IPS-18c (cell line): ENCODE measurements at regions not wholly inside any gene's neighbourhood (a gene's known extent, or its start where the extent isn't known, plus 50 kb on each side); places are given as distances from the start of the nearest gene placed in this dataset.

Experiments
- H3K4me3 ChIP-seq: 2 replicates; pipeline ENCODE4 v1.7.0; 2013; ENCODE audit warnings: low read depth, mild to moderate bottlenecking, low read length, moderate library complexity; ENCODE audit not compliant: insufficient read depth
- H3K9me3 ChIP-seq: one replicate; pipeline ENCODE4 v1.6.1; 2013; ENCODE audit warnings: mild to moderate bottlenecking, low read length, moderate library complexity; ENCODE audit not compliant: control insufficient read depth, insufficient read depth

DNA sequence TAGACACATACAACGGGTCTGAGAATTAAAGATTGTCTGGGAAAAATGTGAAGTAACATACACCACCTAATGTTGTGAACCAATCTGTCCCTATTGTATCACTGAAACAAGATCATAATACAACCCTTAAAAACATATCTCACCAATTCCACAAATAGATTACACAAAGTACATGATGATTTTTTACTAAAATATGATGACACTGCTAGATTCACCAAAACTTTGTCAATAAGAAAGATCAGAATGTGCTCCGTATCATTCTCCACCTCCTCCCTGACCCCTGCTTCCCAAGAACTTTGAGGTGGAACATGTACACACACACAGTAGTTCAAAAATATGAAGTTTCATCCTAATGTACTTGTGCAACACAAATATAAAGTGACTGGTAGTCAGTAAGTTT lies 862.0 kb downstream of the PCDH18 start:
- H3K9me3 ChIP-seq: no peaks in the 10 kb centered on the region
- no peak overlapping the region for H3K4me3 ChIP-seq

GRCh38 chr4:136664988-136665387 lies 867.3 kb downstream of the PCDH18 start:
- H3K9me3 ChIP-seq: no peaks in the 10 kb centered on the region
- H3K4me3 ChIP-seq: no peak overlapping the region

- Histone ChIP-seq H3K9me3 (no peaks in the 10 kb centered on the region), H3K4me3 (no peak overlapping the region)
Observed at GRCh38 chr4:136662539-136662938, 869.8 kb downstream of the PCDH18 start.

- H3K4me3 ChIP-seq: no peak overlapping the region
- no peaks in the 10 kb centered on the region for H3K9me3 ChIP-seq
Observed at GRCh38 chr4:136653640-136654406, 878.5 kb downstream of the PCDH18 start.

DNA sequence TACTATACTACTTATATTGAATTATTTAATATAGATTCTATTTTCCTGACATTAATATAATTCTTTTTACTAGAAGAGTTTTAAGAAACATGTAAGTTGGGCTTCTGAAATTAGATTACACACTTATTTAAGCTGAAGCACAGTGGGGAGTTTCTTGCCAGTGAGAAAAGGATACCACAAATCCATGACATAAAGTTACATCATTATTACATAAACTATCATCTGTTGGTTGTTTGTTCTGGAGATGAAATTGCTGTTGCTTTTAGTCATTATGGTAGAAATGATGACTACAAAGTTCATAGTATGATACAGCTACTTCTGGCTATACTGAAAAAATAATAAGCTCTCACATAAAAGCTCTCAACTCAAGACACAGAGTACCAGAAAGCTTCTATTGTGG lies 880.4 kb downstream of the PCDH18 start:
- Histone ChIP-seq H3K4me3 (no peak overlapping the region), H3K9me3 (no peaks in the 10 kb centered on the region)

GRCh38 chr4:136651278-136651667 lies 881.0 kb downstream of the PCDH18 start:
- Histone ChIP-seq H3K9me3 (no peaks in the 10 kb centered on the region), H3K4me3 (no peak overlapping the region)

- H3K9me3 ChIP-seq: no peaks in the 10 kb centered on the region
- no peak overlapping the region for H3K4me3 ChIP-seq
Observed at GRCh38 chr4:136650541-136651277, 881.6 kb downstream of the PCDH18 start.

DNA sequence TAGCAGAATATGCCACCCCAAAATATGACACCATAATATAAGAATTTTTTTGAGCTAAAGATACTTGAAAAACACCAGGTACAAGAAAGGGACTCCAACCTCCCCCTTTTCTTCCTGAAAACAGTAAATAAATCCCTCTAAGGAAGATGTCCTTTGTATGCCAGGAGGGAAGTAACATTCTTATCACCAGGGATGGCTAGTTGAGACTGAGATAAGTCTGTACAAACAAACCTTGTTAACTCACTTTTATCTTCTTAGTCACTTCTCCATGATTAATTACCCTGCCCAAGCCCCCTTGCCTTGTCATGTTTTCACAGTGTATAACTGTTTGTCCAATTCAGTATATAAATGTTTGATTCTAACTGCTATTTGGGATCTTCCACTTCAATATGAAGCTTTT lies 888.0 kb downstream of the PCDH18 start:
- no peak overlapping the region for H3K4me3 ChIP-seq

DNA sequence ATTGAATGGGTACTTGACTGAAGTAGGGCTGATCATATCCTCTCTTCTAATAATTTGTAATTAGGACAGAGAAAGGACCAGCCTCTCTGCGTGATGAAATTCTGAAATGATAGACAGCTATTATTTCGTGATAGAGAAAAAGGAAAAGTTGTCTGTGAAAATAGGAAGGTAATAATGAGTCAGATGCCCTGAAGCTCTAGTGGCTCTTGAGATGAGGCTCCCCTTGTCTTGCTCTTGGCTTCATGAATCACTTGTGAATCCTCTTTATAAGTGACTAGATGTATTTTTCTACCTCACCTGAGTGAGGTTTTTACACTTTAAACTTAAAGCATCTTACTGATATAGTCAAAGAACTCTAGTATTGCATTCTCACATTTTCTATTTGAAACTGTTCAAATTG lies 888.9 kb downstream of the PCDH18 start:
- Histone ChIP-seq H3K4me3 (no peak overlapping the region), H3K9me3 (no peaks in the 10 kb centered on the region)

More for the DNA sequence above, 888.0 kb downstream of the PCDH18 start:
- H3K9me3 ChIP-seq: no peaks in the 10 kb centered on the region

DNA sequence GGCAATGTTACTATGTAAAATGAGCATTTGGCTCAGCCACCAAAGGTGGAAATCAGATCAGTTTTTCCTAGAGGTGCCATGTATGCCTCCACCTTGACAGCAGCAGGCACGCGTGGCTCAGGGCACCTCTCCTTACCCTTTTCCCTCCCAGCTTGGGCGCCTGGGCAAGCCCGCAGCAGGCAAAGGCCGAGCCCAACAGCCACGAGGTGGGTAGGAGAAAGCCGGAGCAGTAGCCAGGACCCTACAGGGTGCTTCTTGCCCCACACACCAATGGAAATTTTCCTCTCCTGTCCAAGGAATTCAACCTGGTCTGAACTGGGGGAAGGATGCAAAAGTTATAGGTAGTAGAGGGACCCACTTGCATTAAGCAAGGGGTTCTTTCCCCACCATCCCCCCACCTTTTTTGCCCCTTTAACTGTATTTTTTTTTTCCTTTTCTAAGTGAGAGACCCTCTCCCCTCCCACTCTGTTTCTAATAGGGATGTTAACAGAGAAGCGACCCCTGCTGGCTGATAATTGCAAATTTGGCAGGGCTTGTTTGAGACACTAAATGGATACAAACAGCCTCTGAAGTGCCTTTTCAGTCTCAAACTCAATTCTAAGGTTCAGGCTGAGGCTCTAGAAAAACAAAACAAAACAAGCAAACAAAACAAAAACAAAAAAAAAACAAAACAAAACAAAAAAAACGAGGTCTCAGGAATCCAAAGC lies 895.1 kb downstream of the PCDH18 start:
- Histone ChIP-seq H3K4me3 (no peak overlapping the region), H3K9me3 (no peaks in the 10 kb centered on the region)

DNA sequence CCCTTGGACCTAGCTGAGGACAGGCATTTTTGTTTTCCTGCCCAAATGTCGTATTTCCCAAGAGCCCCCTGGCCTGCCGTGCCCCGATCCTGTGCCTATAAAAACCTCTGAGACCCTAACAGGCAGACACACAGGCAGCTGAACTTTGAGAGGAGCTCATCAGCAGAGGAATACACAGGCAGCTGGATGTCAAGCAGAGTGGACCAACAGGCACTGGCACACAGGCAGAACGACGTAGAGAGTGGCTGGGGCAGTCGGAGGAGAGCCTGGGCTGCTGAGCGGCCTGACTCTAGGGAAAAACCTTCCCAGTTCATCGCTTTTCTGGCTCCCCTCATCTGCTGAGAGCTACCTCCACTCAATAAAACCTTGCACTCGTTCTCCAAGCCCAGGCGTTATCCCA lies 896.1 kb downstream of the PCDH18 start:
- Histone ChIP-seq H3K9me3 (no peaks in the 10 kb centered on the region), H3K4me3 (no peak overlapping the region)

DNA sequence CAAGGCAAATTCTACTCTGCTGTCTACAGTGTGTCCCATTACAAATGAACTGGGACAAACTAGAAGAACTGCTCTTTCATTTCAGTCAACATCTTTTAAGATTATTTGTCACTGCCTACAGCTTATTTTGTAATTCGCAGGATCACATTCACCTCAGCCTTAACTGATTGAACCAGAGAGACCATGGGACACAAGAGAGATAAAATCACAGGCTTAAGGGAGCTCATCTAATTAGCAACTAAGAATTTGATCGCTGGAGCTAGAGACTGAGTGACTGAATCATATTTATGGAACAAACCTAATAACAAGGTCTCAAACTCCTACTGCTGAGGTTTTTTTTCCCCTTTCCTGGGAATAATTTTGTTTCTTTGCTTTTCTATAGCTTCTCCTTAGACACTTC lies 898.2 kb downstream of the PCDH18 start:
- Histone ChIP-seq H3K9me3 (no peaks in the 10 kb centered on the region), H3K4me3 (no peak overlapping the region)

DNA sequence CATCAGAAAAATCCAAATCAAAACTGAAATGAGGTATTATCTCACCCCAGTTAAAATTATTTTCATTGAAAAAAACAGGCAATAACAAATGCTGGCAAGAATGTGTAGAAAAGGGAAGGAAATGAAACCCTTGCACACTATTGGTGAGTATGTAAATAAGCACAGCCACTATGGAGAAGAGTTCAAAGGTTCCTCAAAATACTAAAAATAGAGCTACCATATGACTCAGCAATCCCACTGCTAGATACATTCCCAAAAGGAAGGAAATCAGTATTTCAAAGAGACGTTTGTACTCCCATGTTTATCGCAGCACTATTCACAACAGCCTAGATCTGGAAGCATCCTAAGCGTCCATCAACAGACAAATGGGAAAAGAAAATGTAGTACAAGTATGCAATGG lies 932.4 kb downstream of the PCDH18 start:
- H3K4me3 ChIP-seq: no peak overlapping the region
- H3K9me3 ChIP-seq: no peaks in the 10 kb centered on the region

DNA sequence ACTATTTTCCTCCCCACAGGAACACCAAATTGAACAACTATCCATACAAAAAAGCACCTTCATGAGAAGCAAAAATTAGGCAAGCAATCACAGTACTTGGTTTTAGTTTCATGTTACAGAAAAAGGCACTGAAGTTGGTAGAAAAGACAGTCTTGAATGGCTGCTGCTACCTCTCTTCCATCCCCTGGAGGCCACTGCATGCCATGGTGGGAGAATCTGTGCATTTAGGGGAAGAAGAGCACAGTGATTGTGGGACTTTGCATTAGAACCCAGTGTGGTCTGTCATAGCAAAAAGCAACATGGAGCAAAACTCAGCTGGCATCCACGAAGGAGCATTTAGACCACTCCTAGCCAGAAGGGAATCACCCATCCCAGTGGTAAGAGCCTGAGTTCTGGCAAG lies 941.9 kb downstream of the PCDH18 start:
- H3K9me3 ChIP-seq: no peaks in the 10 kb centered on the region

DNA sequence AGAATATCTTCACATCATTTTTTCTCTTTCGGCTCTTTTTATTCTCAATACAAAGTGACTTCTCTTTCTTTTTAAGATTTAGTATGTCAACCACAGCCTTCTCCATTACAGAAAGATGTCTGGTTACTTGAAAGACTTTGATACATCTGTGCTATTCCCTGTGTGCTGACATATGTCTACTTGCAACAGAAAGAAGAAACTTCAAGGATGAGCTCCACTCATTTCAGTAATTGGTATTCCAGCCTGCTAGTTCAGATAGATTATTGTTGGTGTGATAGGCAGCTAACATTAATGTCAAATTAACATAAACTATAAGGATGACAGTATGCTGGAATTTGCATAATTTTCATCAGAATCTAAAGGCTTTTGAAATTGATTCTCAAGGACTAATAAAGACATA lies 948.7 kb downstream of the PCDH18 start:
- Histone ChIP-seq H3K9me3 (no peaks in the 10 kb centered on the region), H3K4me3 (no peak overlapping the region)

More for the DNA sequence above, 941.9 kb downstream of the PCDH18 start:
- no peak overlapping the region for H3K4me3 ChIP-seq

DNA sequence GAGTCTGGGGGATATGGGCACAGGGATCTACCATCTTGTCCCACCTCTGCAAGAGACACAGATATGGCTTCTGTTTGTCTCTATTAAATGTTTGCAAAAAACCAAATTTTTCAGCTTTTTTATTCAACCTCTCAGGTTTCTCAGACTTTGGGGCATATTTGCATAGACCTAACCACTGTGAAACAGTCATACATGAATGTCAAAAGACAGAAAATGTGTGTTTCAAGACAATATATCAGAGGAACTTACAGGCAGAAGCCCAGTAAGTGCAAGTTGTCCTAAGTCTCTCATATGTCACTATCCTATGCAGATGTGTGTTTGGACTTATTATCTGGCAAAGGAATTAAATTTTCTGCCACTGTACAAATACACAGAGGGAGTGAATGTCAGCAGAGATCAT lies 951.2 kb downstream of the PCDH18 start:
- no peak overlapping the region for H3K4me3 ChIP-seq
- H3K9me3 ChIP-seq: no peaks in the 10 kb centered on the region

DNA sequence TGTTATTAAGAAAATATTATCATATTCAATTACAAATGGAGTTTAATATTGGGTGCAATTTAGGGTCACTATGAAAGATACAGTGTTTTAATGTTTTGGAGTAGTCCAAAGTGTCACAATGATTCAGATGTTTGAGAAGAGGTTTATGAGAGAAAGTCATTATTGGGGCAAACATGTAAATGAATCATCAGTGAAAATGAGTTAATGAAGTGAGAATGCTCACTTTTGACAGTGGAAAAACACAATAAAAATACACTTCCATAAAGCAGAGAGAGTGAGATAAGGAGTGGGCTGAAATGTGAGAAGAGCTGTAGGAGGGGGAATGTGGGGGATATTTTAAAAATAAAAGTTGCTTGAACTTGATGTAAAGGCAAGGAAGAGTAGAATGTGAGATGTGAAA lies 957.1 kb downstream of the PCDH18 start:
- H3K4me3 ChIP-seq: no peak overlapping the region
- no peaks in the 10 kb centered on the region for H3K9me3 ChIP-seq

GRCh38 chr4:136573460-136573859 lies 958.8 kb downstream of the PCDH18 start:
- H3K9me3 ChIP-seq: no peaks in the 10 kb centered on the region
- no peak overlapping the region for H3K4me3 ChIP-seq
